Neural progenitor cell (in vitro differentiated cells): ENCODE measurements at regions not wholly inside any gene's neighbourhood (a gene's known extent, or its start where the extent isn't known, plus 50 kb on each side); places are given as distances from the start of the nearest gene placed in this dataset.

Experiments
- CTCF ChIP-seq: fragments of 200-600 bp; sonication (generic); IDR thresholded peaks from 2 replicates; pipeline ENCODE4 v1.5.1; 2017; ENCODE audit warnings: antibody characterized with exemption, mild to moderate bottlenecking
- EZH2 ChIP-seq: fragments of 200-600 bp; sonication (generic); IDR thresholded peaks from 2 replicates; pipeline ENCODE4 v1.6.1; 2017; ENCODE audit warnings: antibody characterized with exemption, mild to moderate bottlenecking, moderate library complexity

DNA sequence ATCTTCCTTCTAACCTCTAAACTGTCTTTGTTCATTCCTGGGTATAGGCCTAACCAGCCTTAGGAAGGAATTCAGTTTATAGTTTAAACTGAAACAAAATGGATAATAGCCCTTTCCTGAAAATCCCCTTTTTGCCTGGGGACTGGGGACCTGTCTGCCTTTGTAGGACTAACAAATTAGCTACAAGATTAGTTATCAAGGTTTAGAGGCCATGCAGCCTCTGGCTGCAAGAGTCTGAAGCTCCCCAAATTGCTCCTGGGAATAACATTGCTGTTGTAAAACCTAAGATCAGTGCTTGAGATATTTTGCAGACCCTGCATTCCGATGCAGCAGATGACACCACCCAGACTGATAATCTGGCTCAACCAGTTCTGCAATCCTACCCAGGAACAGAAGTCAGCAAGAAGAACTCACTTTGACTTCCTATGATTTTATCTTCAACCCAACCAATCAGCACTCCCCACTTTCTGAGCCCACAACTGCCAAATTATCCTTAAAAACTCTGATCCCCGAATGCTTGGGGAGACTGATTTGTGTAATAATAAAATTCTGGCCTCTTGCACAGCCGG lies 96.6 kb upstream of the ETV3 start:
- no peak for TF ChIP-seq CTCF
- TF ChIP-seq EZH2 = no peak
